ENCODE measurements at regions not wholly inside any gene's neighbourhood (a gene's known extent, or its start where the extent isn't known, plus 50 kb on each side); places are given as distances from the start of the nearest gene placed in this dataset.
"Not testable (repeated sequence)": the region's sequence is repeated elsewhere in the genome, so short reads cannot be mapped to it uniquely, and the experiment has no call there.

- Histone ChIP-seq H3K9ac (ENCODE audit: low read length) (no peak overlapping the region), H3K27me3 (ENCODE audit: insufficient read depth, low read length) (no peaks in the 10 kb centered on the region), H3K4me3 (replicated peaks in 1 of 2; ENCODE audit: low read depth in 1 of 2, low read length in 2 of 2) (no peak overlapping the region), H4K20me1 (ENCODE audit: insufficient read depth) (no peaks in the 10 kb centered on the region), H3K27ac (ENCODE audit: low read depth, low read length) (no peak overlapping the region), H3K9me2 (ENCODE audit: insufficient read depth) (no peaks in the 10 kb centered on the region), H3K79me2 (ENCODE audit: insufficient read depth, low read length) (no peaks in the 10 kb centered on the region), H3K36me3 (ENCODE audit: control insufficient read depth in 1 of 2, insufficient read depth in 2 of 2, low read length in 2 of 2) (no peaks in the 10 kb centered on the region), H2AFZ (ENCODE audit: low read depth, low read length, poor library complexity, severe bottlenecking) (no peak overlapping the region), H3K4me1 (ENCODE audit: control insufficient read depth in 1 of 2, insufficient read depth in 2 of 2, low read length in 2 of 2) (no peaks in the 10 kb centered on the region), H3K4me2 (ENCODE audit: low read length) (no peak overlapping the region), H3K9me3 (ENCODE audit: control insufficient read depth in 1 of 2, insufficient read depth in 1 of 2, low read depth in 1 of 2, low read length in 2 of 2) (no peaks in the 10 kb centered on the region)
- DNase-seq (ENCODE audit: low read depth, low spot score) (no peak), ATAC-seq (no peak)
- ChIA-PET RAD21 (ENCODE audit: low non-redundant PET in 1 of 2, low total read pairs in 2 of 2, uncharacterized antibody in 2 of 2, unreplicated experiment in 2 of 2) (no interaction called here), POLR2A (no interaction called here), CTCF (no interaction called here)
- intact Hi-C loops (cut with micrococcal nuclease), result no loop called here
- BruUV-seq (replicated peaks), result no TSS peak
- TF ChIP-seq CBX3 (IDR thresholded peaks at IDR 0.05; ENCODE audit: low read depth) (no peak), SRF (IDR thresholded peaks at IDR 0.05; ENCODE audit: low read depth) (no peak), ELF1 (IDR thresholded peaks at IDR 0.05; ENCODE audit: borderline replicate concordance, low read depth) (no peak), REST (IDR thresholded peaks at IDR 0.05; ENCODE audit: low read depth) (no peak), MAX (IDR thresholded peaks at IDR 0.05) (no peak), EGR1 (IDR thresholded peaks at IDR 0.05; ENCODE audit: low read depth) (no peak), FOSL1 (IDR thresholded peaks at IDR 0.05; ENCODE audit: low read depth) (no peak), SP1 (IDR thresholded peaks at IDR 0.05; ENCODE audit: low read depth) (no peak), SIN3A (IDR thresholded peaks at IDR 0.05; ENCODE audit: low read depth) (no peak), CEBPB (IDR thresholded peaks at IDR 0.05; ENCODE audit: low read depth) (no peak), POLR2A (IDR thresholded peaks at IDR 0.05; ENCODE audit: borderline replicate concordance, extremely low read depth, insufficient read depth, insufficient read length) (no peak), ZNF274 (IDR thresholded peaks at IDR 0.05; ENCODE audit: low read depth, low read length) (no peak), POLR2AphosphoS5 (IDR thresholded peaks at IDR 0.05; ENCODE audit: low read depth, low read length) (no peak), TCF7L2 (IDR thresholded peaks at IDR 0.05; ENCODE audit: borderline replicate concordance, extremely low read depth, insufficient read depth, insufficient read length) (no peak), EZH2 (IDR thresholded peaks at IDR 0.05) (no peak), YY1 (IDR thresholded peaks at IDR 0.05; ENCODE audit: extremely low read depth, insufficient replicate concordance, low read depth, low read length) (no peak), CTCF (IDR thresholded peaks at IDR 0.05 in 2 of 3, conservative IDR thresholded peaks at IDR 0.05 in 1 of 3; ENCODE audit: borderline replicate concordance in 1 of 3, insufficient read depth in 1 of 3, low read depth in 2 of 3, low read length in 2 of 3) (no peak)
These were observed 118.1 kb downstream of the TNFRSF13B start for GRCh38 chr17:16853661-16854320.

GRCh38 chr17:16849861-16850260 is 122.1 kb downstream of the TNFRSF13B start:
- BruUV-seq (replicated peaks); intact Hi-C loops (cut with micrococcal nuclease); CTCF ChIA-PET: not testable (repeated sequence)

More at GRCh38 chr17:16849861-16850260, 122.1 kb downstream of the TNFRSF13B start:
- H3K4me1 ChIP-seq (ENCODE audit: control insufficient read depth in 1 of 2, insufficient read depth in 2 of 2, low read length in 2 of 2); POLR2A ChIA-PET; H3K9me3 ChIP-seq (ENCODE audit: control insufficient read depth in 1 of 2, insufficient read depth in 1 of 2, low read depth in 1 of 2, low read length in 2 of 2); H3K4me3 ChIP-seq (replicated peaks in 1 of 2; ENCODE audit: low read depth in 1 of 2, low read length in 2 of 2); RAD21 ChIA-PET (ENCODE audit: low non-redundant PET in 1 of 2, low total read pairs in 2 of 2, uncharacterized antibody in 2 of 2, unreplicated experiment in 2 of 2); H3K79me2 ChIP-seq (ENCODE audit: insufficient read depth, low read length); H3K27me3 ChIP-seq (ENCODE audit: insufficient read depth, low read length); H3K9me2 ChIP-seq (ENCODE audit: insufficient read depth); H3K27ac ChIP-seq (ENCODE audit: low read depth, low read length); H3K9ac ChIP-seq (ENCODE audit: low read length); H3K36me3 ChIP-seq (ENCODE audit: control insufficient read depth in 1 of 2, insufficient read depth in 2 of 2, low read length in 2 of 2); ATAC-seq; H4K20me1 ChIP-seq (ENCODE audit: insufficient read depth); DNase-seq (ENCODE audit: low read depth, low spot score); H3K4me2 ChIP-seq (ENCODE audit: low read length); H2AFZ ChIP-seq (ENCODE audit: low read depth, low read length, poor library complexity, severe bottlenecking): not testable (repeated sequence)

Data from HCT116 (cell line).